MM.1S (cell line): ENCODE measurements at regions not wholly inside any gene's neighbourhood (a gene's known extent, or its start where the extent isn't known, plus 50 kb on each side); places are given as distances from the start of the nearest gene placed in this dataset.

Source experiments
- DNase-seq: peaks from one replicate; pipeline ENCODE4 v3.0.0-alpha.2; 2015
- H2AFZ ChIP-seq: fragments of 300-600 bp; sonication (generic); 2 replicates; pipeline ENCODE4 v1.6.0; 2016; ENCODE audit warnings: antibody characterized with exemption, low read length
- H3F3A ChIP-seq: fragments of 300-600 bp; sonication (generic); 2 replicates; pipeline ENCODE4 v1.6.1; 2016; ENCODE audit warnings: mild to moderate bottlenecking, antibody characterized with exemption, low read length, moderate library complexity, mixed read lengths; ENCODE audit not compliant: insufficient read depth
- H3K27ac ChIP-seq: fragments of 300-600 bp; sonication (generic); 2 replicates; pipeline ENCODE4 v1.5.1; 2016; ENCODE audit warnings: mild to moderate bottlenecking, low read length
- H3K27me3 ChIP-seq: fragments of 300-600 bp; sonication (generic); replicated peaks from 2 replicates; pipeline ENCODE4 v1.6.0; 2016; ENCODE audit warnings: low read length; ENCODE audit not compliant: insufficient read depth
- H3K36me3 ChIP-seq: fragments of 300-600 bp; sonication (generic); replicated peaks from 2 replicates; pipeline ENCODE4 v1.6.1; 2016; ENCODE audit warnings: mild to moderate bottlenecking, low read length, mixed read lengths; ENCODE audit not compliant: insufficient read depth
- H3K4me1 ChIP-seq: fragments of 300-600 bp; sonication (generic); 2 replicates; pipeline ENCODE4 v1.6.1; 2016; ENCODE audit warnings: low read length, mixed read lengths
- H3K4me2 ChIP-seq: fragments of 300-600 bp; sonication (generic); 2 replicates; pipeline ENCODE4 v1.6.0; 2016; ENCODE audit warnings: low read depth, low read length
- H3K4me3 ChIP-seq: fragments of 300-600 bp; sonication (generic); 2 replicates; pipeline ENCODE4 v1.5.1; 2016; ENCODE audit warnings: low read length, mixed read lengths
- H3K79me2 ChIP-seq: fragments of 300-600 bp; sonication (generic); 2 replicates; pipeline ENCODE4 v1.6.1; 2016; ENCODE audit warnings: mixed run types, low read length, mixed read lengths
- H3K9ac ChIP-seq: fragments of 300-600 bp; sonication (generic); 2 replicates; pipeline ENCODE4 v1.6.1; 2016; ENCODE audit warnings: low read length, mixed read lengths
- H3K9me2 ChIP-seq: fragments of 300-600 bp; sonication (generic); replicated peaks from 2 replicates; pipeline ENCODE4 v1.6.1; 2016; ENCODE audit warnings: mild to moderate bottlenecking, low read length, mixed read lengths; ENCODE audit not compliant: insufficient read depth
- H3K9me3 ChIP-seq: fragments of 300-600 bp; sonication (generic); replicated peaks from 2 replicates; pipeline ENCODE4 v1.6.1; 2016; ENCODE audit warnings: mild to moderate bottlenecking, low read length, mixed read lengths; ENCODE audit not compliant: insufficient read depth
- H4K20me1 ChIP-seq: fragments of 300-600 bp; sonication (generic); 2 replicates; pipeline ENCODE4 v1.6.1; 2016; ENCODE audit warnings: mild to moderate bottlenecking, low read length, moderate library complexity, mixed read lengths; ENCODE audit not compliant: insufficient read depth
- EZH2 ChIP-seq: fragments of 300-600 bp; sonication (generic); optimal IDR thresholded peaks from 2 replicates; pipeline ENCODE3; 2017; ENCODE audit warnings: low read depth, mild to moderate bottlenecking, antibody characterized with exemption, low read length, mixed read lengths
- EZH2phosphoT487 ChIP-seq: fragments of 300-600 bp; sonication (generic); IDR thresholded peaks from 2 replicates; pipeline ENCODE4 v1.6.1; 2018; ENCODE audit warnings: antibody characterized with exemption, low read length
- TF ChIP-seq, protein P1 (sequence below): fragments of 300-600 bp; sonication (generic); IDR thresholded peaks from 2 replicates; pipeline ENCODE4 v1.5.1; 2016; ENCODE audit warnings: antibody characterized with exemption, low read length, mixed read lengths

DNA sequence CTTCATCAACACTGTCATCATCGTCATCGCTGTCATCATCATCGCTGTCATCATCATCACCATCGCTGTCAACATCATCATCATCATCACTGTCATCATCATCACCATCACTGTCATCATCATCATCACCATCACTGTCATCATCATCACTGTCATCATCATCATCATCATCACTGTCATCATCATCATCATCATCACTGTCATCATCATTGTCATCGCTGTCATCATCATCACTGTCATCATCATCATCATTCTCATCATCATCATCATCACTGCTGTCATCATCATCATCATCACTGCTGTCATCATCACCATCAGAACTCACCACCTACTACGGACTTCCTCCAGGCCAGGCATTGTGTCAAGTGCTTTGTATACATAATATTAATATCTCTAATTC lies 160.6 kb downstream of the AIPL1 start:
- no peak overlapping the region for H2AFZ ChIP-seq
- H3K4me1 ChIP-seq: 0 out of 2 replicates have a peak, but pooled peaks cover 2% of the 10 kb centered on the region
- no peak overlapping the region for H3K4me2 ChIP-seq
- H3K36me3 ChIP-seq: no peaks in the 10 kb centered on the region
- no peaks in the 10 kb centered on the region for H3K9me3 ChIP-seq
- H3K9ac ChIP-seq: no peak overlapping the region
- no peak overlapping the region for H3K27ac ChIP-seq
- no peak for DNase-seq
- no peaks in the 10 kb centered on the region for H3K9me2 ChIP-seq
- no peak overlapping the region for H3K4me3 ChIP-seq
- TF ChIP-seq, protein P1, sequence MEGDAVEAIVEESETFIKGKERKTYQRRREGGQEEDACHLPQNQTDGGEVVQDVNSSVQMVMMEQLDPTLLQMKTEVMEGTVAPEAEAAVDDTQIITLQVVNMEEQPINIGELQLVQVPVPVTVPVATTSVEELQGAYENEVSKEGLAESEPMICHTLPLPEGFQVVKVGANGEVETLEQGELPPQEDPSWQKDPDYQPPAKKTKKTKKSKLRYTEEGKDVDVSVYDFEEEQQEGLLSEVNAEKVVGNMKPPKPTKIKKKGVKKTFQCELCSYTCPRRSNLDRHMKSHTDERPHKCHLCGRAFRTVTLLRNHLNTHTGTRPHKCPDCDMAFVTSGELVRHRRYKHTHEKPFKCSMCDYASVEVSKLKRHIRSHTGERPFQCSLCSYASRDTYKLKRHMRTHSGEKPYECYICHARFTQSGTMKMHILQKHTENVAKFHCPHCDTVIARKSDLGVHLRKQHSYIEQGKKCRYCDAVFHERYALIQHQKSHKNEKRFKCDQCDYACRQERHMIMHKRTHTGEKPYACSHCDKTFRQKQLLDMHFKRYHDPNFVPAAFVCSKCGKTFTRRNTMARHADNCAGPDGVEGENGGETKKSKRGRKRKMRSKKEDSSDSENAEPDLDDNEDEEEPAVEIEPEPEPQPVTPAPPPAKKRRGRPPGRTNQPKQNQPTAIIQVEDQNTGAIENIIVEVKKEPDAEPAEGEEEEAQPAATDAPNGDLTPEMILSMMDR: no peak
- no peak for TF ChIP-seq EZH2phosphoT487
- TF ChIP-seq EZH2: no peak
- H3K79me2 ChIP-seq: no peaks in the 10 kb centered on the region
- H3F3A ChIP-seq: no peaks in the 10 kb centered on the region
- H3K27me3 ChIP-seq: no peaks in the 10 kb centered on the region
- H4K20me1 ChIP-seq: no peaks in the 10 kb centered on the region

DNA sequence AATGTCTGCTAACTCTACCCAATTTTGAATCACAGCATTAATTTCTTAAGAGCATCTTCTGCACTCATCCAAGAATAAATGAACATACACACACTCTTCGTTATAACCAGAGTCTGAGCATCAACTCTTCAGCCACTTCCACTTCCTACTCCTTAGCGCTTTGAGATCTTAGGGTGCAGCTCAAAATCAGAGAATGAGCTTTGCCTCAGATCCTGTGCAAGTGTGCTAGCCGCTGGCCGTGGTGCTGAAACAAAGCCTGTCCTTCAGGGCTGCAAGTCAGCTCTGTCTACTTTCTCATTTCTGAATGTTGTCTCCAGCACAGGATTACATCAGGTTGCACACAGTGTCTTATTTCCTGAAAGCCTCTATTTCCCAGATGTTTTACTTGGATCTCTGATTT lies 165.4 kb downstream of the AIPL1 start:
- Histone ChIP-seq H3K4me1 (no peaks in the 10 kb centered on the region), H3K79me2 (no peaks in the 10 kb centered on the region), H3K27ac (no peak overlapping the region), H3K36me3 (no peaks in the 10 kb centered on the region), H3K9me3 (no peaks in the 10 kb centered on the region), H2AFZ (no peak overlapping the region), H4K20me1 (no peaks in the 10 kb centered on the region), H3K27me3 (no peaks in the 10 kb centered on the region), H3F3A (no peaks in the 10 kb centered on the region), H3K9ac (no peak overlapping the region), H3K4me3 (no peak overlapping the region), H3K9me2 (no peaks in the 10 kb centered on the region), H3K4me2 (no peak overlapping the region)
- TF ChIP-seq, protein P1: no peak
- no peak for TF ChIP-seq EZH2phosphoT487
- TF ChIP-seq EZH2: no peak
- DNase-seq: peak; percentile 79

DNA sequence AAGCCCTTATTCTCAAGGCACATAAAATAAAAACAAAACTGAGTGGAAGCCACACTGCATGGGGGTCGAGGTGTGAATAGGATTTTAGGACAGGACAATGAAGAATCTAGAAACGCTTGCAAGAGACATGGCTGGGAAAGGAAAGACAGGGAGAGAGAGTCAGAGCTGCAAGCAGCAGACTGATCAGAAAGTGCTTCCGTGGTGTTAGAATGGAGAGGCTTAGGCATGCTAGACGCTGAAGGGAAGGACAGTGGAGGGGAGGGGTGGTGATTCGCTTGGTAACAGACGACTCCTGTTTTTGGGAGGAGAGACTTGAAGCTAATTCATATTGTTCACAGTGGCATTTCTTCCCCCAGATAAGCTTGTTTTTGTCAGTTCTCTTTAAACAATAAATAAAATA lies 173.5 kb downstream of the AIPL1 start:
- Histone ChIP-seq H3K4me1 (no peaks in the 10 kb centered on the region), H3K9me3 (no peaks in the 10 kb centered on the region), H3K36me3 (no peaks in the 10 kb centered on the region), H4K20me1 (no peaks in the 10 kb centered on the region), H3K27me3 (no peaks in the 10 kb centered on the region), H3F3A (no peaks in the 10 kb centered on the region), H3K4me3 (no peak overlapping the region), H3K79me2 (no peaks in the 10 kb centered on the region), H3K9ac (no peak overlapping the region), H3K4me2 (no peak overlapping the region), H2AFZ (no peak overlapping the region), H3K27ac (no peak overlapping the region), H3K9me2 (no peaks in the 10 kb centered on the region)
- TF ChIP-seq, protein P1: no peak
- TF ChIP-seq EZH2phosphoT487 (no peak), EZH2 (no peak)
- DNase-seq: no peak
